Colonic mucosa (tissue), 4 donors: ENCODE measurements at regions not wholly inside any gene's neighbourhood (a gene's known extent, or its start where the extent isn't known, plus 50 kb on each side); places are given as distances from the start of the nearest gene placed in this dataset.

Experiments
- DNase-seq: peaks from one replicate; pipeline ENCODE4 v3.0.0-alpha.2; 2020
- H3K27ac ChIP-seq: fragments of 200-600 bp; one replicate; pipeline ENCODE4 v1.8.0; 2021
- H3K27me3 ChIP-seq: fragments of 200-600 bp; one replicate; pipeline ENCODE4 v1.8.0; 2021
- H3K36me3 ChIP-seq: fragments of 200-600 bp; one replicate; pipeline ENCODE4 v1.8.0; 2021
- H3K4me1 ChIP-seq: fragments of 200-600 bp; one replicate; pipeline ENCODE4 v1.8.0; 2021; ENCODE audit warnings: mild to moderate bottlenecking
- H3K4me3 ChIP-seq: fragments of 200-600 bp; one replicate; pipeline ENCODE4 v1.8.0; 2021
- H3K9ac ChIP-seq, 2 donors: one replicate each; pipeline ENCODE4 v1.7.0; 2013; ENCODE audit warnings: control low read depth in 2 of 2, low read depth in 2 of 2, low read length in 2 of 2
- H3K9me3 ChIP-seq: fragments of 200-600 bp; one replicate; pipeline ENCODE4 v1.8.0; 2021
- intact Hi-C: fragments of 100-400 bp; cut with DNase I; formaldehyde crosslinking; loops from one replicate; pipeline ENCODE4 v1.14.1; 2022
- TF ChIP-seq, protein P1 (sequence below): fragments of 200-600 bp; IDR thresholded peaks from one replicate; pipeline ENCODE4 v1.8.0; 2022; ENCODE audit warnings: antibody characterized with exemption, mild to moderate bottlenecking
- donor health status: healthy.
- donor health status: DM: no; HTN: no; CAD: no.
- donor health status: DM: no; HTN: no; CAD: no.

DNA sequence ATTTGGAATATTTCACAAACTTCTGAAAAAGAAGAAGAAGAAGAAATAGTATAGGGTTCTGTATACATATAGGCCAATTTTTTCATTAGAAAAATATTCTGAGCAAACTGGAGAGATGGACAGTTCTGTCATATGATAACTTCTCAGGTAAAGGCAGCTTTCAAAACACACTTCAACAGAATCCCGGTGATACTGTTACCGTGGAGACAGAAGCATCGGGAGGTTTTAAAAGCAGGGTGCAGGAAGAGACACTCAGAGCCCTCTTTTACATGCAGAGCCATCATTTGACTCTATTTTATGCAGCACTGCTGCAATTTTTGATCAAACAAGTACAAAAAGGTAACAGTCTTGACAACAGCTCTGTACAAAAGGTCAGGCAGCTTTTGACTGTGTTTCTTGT is 1785.4 kb downstream of the LRRC4C start:
- Histone ChIP-seq H3K27me3 (no peaks in the 10 kb centered on the region), H3K4me3 (no peak overlapping the region), H3K36me3 (no peaks in the 10 kb centered on the region), H3K9me3 (no peaks in the 10 kb centered on the region), H3K4me1 (no peaks in the 10 kb centered on the region), H3K27ac (no peak overlapping the region), H3K9ac (no peak overlapping the region)
- DNase-seq: no peak
- TF ChIP-seq, protein P1, sequence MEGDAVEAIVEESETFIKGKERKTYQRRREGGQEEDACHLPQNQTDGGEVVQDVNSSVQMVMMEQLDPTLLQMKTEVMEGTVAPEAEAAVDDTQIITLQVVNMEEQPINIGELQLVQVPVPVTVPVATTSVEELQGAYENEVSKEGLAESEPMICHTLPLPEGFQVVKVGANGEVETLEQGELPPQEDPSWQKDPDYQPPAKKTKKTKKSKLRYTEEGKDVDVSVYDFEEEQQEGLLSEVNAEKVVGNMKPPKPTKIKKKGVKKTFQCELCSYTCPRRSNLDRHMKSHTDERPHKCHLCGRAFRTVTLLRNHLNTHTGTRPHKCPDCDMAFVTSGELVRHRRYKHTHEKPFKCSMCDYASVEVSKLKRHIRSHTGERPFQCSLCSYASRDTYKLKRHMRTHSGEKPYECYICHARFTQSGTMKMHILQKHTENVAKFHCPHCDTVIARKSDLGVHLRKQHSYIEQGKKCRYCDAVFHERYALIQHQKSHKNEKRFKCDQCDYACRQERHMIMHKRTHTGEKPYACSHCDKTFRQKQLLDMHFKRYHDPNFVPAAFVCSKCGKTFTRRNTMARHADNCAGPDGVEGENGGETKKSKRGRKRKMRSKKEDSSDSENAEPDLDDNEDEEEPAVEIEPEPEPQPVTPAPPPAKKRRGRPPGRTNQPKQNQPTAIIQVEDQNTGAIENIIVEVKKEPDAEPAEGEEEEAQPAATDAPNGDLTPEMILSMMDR: no peak
- intact Hi-C loops: no loop called here

DNA sequence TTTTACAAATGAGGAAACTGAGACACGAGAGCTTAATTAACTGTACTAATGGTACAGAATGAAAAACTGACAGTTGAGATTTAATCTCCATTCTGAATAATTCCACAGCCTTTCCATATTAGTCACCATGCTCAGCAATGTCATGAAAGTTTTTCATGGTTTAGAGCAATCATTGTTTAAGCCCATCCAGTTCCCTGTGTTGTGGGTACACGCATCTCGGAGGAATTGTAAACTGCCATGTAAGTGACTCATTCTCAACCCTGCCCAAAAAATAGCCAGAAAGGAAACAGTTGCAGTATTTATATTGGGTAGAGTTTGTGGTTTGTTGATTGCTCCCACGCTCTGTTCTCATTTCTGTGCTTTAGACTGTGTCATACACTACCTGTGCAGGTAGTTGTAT is 1790.8 kb downstream of the LRRC4C start:
- Histone ChIP-seq H3K27me3 (no peaks in the 10 kb centered on the region), H3K4me3 (no peak overlapping the region), H3K4me1 (no peaks in the 10 kb centered on the region), H3K9ac (no peak overlapping the region), H3K9me3 (no peaks in the 10 kb centered on the region), H3K27ac (no peak overlapping the region), H3K36me3 (no peaks in the 10 kb centered on the region)
- intact Hi-C loops: no loop called here
- TF ChIP-seq, protein P1: no peak
- no peak for DNase-seq

DNA sequence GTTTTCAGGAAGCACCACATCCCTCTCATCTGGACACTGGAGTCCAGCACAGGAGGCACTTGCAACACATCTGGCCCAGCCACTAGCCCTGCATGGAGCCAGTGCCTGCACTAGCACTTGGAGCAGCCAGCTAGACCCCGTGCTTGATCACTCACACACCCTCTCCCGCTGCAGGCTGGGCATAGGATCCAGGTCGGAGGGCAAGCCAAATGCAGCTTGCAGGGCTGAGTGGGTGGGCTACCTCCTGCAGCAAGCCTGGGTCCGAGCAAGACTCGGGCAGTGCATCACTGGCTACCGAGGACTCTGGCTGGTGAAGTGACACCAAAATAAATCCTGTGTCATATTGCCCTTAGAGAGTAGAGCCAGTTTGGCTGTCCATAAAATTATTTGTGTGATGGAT is 1795.4 kb downstream of the LRRC4C start:
- H3K27ac ChIP-seq: no peak overlapping the region
- no peak overlapping the region for H3K4me3 ChIP-seq
- intact Hi-C loops: no loop called here
- no peak overlapping the region for H3K9ac ChIP-seq
- H3K36me3 ChIP-seq: no peaks in the 10 kb centered on the region
- DNase-seq: no peak
- no peaks in the 10 kb centered on the region for H3K9me3 ChIP-seq
- H3K27me3 ChIP-seq: no peaks in the 10 kb centered on the region
- TF ChIP-seq, protein P1: no peak
- no peaks in the 10 kb centered on the region for H3K4me1 ChIP-seq

DNA sequence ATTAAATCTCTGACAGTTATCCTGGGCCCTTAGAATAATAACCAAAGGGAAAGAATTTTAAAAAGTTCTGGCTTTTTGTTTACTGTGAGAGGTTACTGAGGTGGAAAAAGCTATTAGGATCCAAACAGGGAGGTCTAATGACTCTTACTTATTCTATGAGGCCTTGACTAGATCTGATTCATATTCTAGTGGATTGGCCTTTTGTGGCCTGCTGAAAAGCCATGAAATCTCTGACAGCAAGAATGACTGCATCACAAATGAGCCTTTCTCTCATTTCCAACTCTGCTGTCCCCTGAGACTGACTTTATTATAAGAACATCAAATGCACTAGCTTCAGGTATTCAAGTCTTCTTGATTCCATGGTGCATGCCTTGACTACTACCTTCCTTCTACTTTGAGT is 1797.6 kb downstream of the LRRC4C start:
- Histone ChIP-seq H3K36me3 (no peaks in the 10 kb centered on the region), H3K4me3 (no peak overlapping the region), H3K27me3 (no peaks in the 10 kb centered on the region), H3K9ac (no peak overlapping the region), H3K9me3 (no peaks in the 10 kb centered on the region), H3K4me1 (no peaks in the 10 kb centered on the region), H3K27ac (no peak overlapping the region)
- DNase-seq: no peak
- intact Hi-C loops: no loop called here
- TF ChIP-seq, protein P1: no peak

DNA sequence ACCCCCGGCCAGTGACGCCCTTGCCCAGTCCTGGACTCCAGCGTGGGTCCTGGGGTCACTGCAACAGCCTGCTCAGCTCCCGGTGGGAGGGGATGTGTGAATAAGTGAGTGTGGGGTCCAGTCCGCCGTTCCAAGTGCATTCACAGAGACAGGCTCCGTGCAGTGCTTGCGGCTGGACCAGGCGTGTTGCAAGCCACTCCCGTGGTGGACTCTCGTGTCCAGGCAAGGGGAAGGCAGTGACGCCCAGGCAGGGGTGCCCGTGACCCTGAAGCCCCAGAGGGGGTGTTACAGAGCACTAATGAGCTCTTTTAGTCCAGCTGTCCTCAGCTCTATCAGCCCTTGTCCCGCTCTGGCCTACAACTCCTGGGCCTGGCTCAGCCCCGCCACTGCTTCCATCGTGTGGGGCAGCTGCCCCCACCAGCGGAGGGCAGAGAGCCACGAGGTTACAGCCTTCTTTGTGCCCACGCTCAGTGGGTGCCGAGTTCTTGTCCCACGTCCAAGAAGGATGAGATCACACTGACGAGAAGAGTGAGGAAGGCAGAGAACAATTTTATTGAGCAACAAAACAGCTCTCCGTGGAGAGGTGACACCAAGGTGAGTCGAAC is 1807.5 kb downstream of the LRRC4C start:
- H3K27ac ChIP-seq: no peak overlapping the region
- no peak for DNase-seq

More for the DNA sequence above, 1807.5 kb downstream of the LRRC4C start:
- Histone ChIP-seq H3K36me3 (no peaks in the 10 kb centered on the region), H3K9me3 (no peaks in the 10 kb centered on the region), H3K9ac (no peak overlapping the region), H3K4me1 (no peaks in the 10 kb centered on the region), H3K4me3 (no peak overlapping the region), H3K27me3 (no peaks in the 10 kb centered on the region)
- intact Hi-C loops: no loop called here
- TF ChIP-seq, protein P1: no peak
